Keratinocyte (primary cell): ENCODE measurements at regions not wholly inside any gene's neighbourhood (a gene's known extent, or its start where the extent isn't known, plus 50 kb on each side); places are given as distances from the start of the nearest gene placed in this dataset.

ENCODE experiments used
- DNase-seq: peaks from one replicate; pipeline ENCODE4 v3.0.0-alpha.2; 2011; ENCODE audit warnings: low read depth, missing footprints, low spot score
- FAIRE-seq: peaks from 2 replicates; lab custom pipeline; 2011; peaks lifted over from hg19 to GRCh38; lab: Jason Lieb, UNC
- H2AFZ ChIP-seq: 2 replicates; pipeline ENCODE4 v1.6.0; 2012; ENCODE audit warnings: low read length, control low read depth, inconsistent platforms; ENCODE audit not compliant: control insufficient read depth
- H3K27ac ChIP-seq: 2 replicates; pipeline ENCODE4 v1.5.1; 2011; ENCODE audit warnings: low read length; ENCODE audit not compliant: control insufficient read depth, insufficient read depth
- H3K27me3 ChIP-seq: 3 replicates; pipeline ENCODE4 v1.6.0; 2011; ENCODE audit warnings: low read length; ENCODE audit not compliant: control insufficient read depth, insufficient read depth; ENCODE audit errors: extremely low read depth
- H3K36me3 ChIP-seq, 2 experiments: 2 replicates in 1 of 2; 3 replicates in 1 of 2; pipeline ENCODE4 v1.5.1; 2011; ENCODE audit warnings: low read length in 2 of 2, mild to moderate bottlenecking in 1 of 2; ENCODE audit not compliant: control insufficient read depth in 2 of 2, insufficient read depth in 2 of 2; ENCODE audit errors: extremely low read depth in 1 of 2
- H3K4me1 ChIP-seq: 3 replicates; pipeline ENCODE4 v1.5.1; 2011; ENCODE audit warnings: low read length; ENCODE audit not compliant: control insufficient read depth, insufficient read depth; ENCODE audit errors: extremely low read depth
- H3K4me2 ChIP-seq: 3 replicates; pipeline ENCODE4 v1.6.0; 2011; ENCODE audit warnings: low read depth, low read length; ENCODE audit not compliant: control insufficient read depth, insufficient read depth; ENCODE audit errors: extremely low read depth
- H3K4me3 ChIP-seq, 3 experiments: fragments of 200-600 bp in 1 of 3; sonication (generic) in 1 of 3; 2 replicates in 2 of 3; 3 replicates in 1 of 3; pipeline ENCODE4 v1.5.1; 2011 to 2016; ENCODE audit warnings: low read length in 3 of 3, mild to moderate bottlenecking in 3 of 3, control low read depth in 2 of 3, inconsistent platforms in 1 of 3, low read depth in 1 of 3, mixed read lengths in 1 of 3, mixed run types in 1 of 3, moderate library complexity in 1 of 3; ENCODE audit not compliant: control insufficient read depth in 2 of 3, insufficient read depth in 2 of 3; ENCODE audit errors: extremely low read depth in 1 of 3
- H3K79me2 ChIP-seq: 2 replicates; pipeline ENCODE4 v1.6.0; 2012; ENCODE audit warnings: low read length; ENCODE audit not compliant: control insufficient read depth, insufficient read depth
- H3K9ac ChIP-seq: 3 replicates; pipeline ENCODE4 v1.6.0; 2011; ENCODE audit warnings: low read length; ENCODE audit not compliant: control insufficient read depth, insufficient read depth; ENCODE audit errors: extremely low read depth
- H3K9me1 ChIP-seq: 3 replicates; pipeline ENCODE4 v1.6.0; 2011; ENCODE audit warnings: low read length; ENCODE audit not compliant: control insufficient read depth, insufficient read depth; ENCODE audit errors: extremely low read depth
- H3K9me3 ChIP-seq: 2 replicates; pipeline ENCODE4 v1.5.1; 2012; ENCODE audit warnings: low read depth, low read length; ENCODE audit not compliant: control insufficient read depth
- H4K20me1 ChIP-seq: 3 replicates; pipeline ENCODE4 v1.6.0; 2011; ENCODE audit warnings: low read length; ENCODE audit not compliant: control insufficient read depth, insufficient read depth; ENCODE audit errors: extremely low read depth
- EZH2 ChIP-seq: IDR thresholded peaks from one replicate; pipeline ENCODE4 v1.6.1; 2012; ENCODE audit warnings: inconsistent platforms, mild to moderate bottlenecking, low read length, moderate library complexity
- dilution Hi-C: fragments of 300-500 bp; cut with MboI; formaldehyde crosslinking; loops from one replicate; pipeline ENCODE4 v1.7.0; 2020; ENCODE audit warnings: low sequenced_read_pairs; ENCODE audit not compliant: extremely low pct_ligation_motif_present
- TF ChIP-seq, protein P1 (sequence below), 3 experiments: IDR thresholded peaks in 1 of 3; conservative IDR thresholded peaks in 1 of 3; optimal IDR thresholded peaks in 1 of 3; 2 replicates in 2 of 3; 3 replicates in 1 of 3; pipeline versions ENCODE3 to v1.5.1; 2011; ENCODE audit warnings: low read length in 3 of 3, mild to moderate bottlenecking in 3 of 3, moderate library complexity in 2 of 3, control low read depth in 1 of 3, inconsistent platforms in 1 of 3; ENCODE audit not compliant: insufficient read depth in 2 of 3; ENCODE audit errors: extremely low read depth in 1 of 3

DNA sequence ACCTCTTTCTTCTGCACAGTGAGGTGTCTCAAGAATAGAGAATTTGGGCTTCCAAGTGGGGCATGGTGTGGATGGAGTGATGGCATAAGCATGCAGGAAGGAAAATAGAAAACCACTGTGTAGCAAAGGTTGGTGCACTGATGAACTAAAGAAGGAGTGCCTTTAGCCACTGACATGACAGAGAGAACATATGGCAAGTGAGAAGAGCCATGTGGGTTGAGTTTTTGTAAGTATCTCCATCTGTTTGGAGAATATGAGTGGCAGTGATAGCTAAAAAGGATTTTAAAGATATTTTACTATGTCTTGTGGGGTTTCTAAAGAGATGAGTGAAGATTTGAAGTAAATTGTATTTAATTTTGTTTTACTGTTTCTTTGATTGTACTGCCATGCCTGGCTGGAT lies 160.5 kb upstream of the GRIK2 start:
- H3K27me3 ChIP-seq: no peaks in the 10 kb centered on the region
- dilution Hi-C loops: no loop called here
- H4K20me1 ChIP-seq: no peaks in the 10 kb centered on the region
- no peak for TF ChIP-seq EZH2
- TF ChIP-seq, protein P1, sequence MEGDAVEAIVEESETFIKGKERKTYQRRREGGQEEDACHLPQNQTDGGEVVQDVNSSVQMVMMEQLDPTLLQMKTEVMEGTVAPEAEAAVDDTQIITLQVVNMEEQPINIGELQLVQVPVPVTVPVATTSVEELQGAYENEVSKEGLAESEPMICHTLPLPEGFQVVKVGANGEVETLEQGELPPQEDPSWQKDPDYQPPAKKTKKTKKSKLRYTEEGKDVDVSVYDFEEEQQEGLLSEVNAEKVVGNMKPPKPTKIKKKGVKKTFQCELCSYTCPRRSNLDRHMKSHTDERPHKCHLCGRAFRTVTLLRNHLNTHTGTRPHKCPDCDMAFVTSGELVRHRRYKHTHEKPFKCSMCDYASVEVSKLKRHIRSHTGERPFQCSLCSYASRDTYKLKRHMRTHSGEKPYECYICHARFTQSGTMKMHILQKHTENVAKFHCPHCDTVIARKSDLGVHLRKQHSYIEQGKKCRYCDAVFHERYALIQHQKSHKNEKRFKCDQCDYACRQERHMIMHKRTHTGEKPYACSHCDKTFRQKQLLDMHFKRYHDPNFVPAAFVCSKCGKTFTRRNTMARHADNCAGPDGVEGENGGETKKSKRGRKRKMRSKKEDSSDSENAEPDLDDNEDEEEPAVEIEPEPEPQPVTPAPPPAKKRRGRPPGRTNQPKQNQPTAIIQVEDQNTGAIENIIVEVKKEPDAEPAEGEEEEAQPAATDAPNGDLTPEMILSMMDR (optimal IDR thresholded peaks at IDR 0.05 in 1 of 3, IDR thresholded peaks at IDR 0.05 in 1 of 3, conservative IDR thresholded peaks at IDR 0.05 in 1 of 3; ENCODE audit: extremely low read depth in 1 of 3, insufficient read depth in 2 of 3, low read length in 3 of 3): no peak
- no peak overlapping the region for H3K4me2 ChIP-seq
- no peak overlapping the region for H3K4me3 ChIP-seq
- no peak overlapping the region for H3K27ac ChIP-seq
- no peaks in the 10 kb centered on the region for H3K4me1 ChIP-seq
- H3K9me3 ChIP-seq: no peaks in the 10 kb centered on the region
- H3K9me1 ChIP-seq: no peaks in the 10 kb centered on the region
- H2AFZ ChIP-seq: no peak overlapping the region
- H3K36me3 ChIP-seq: no peaks in the 10 kb centered on the region
- DNase-seq: no peak
- no peak for FAIRE-seq
- no peaks in the 10 kb centered on the region for H3K79me2 ChIP-seq
- no peak overlapping the region for H3K9ac ChIP-seq

DNA sequence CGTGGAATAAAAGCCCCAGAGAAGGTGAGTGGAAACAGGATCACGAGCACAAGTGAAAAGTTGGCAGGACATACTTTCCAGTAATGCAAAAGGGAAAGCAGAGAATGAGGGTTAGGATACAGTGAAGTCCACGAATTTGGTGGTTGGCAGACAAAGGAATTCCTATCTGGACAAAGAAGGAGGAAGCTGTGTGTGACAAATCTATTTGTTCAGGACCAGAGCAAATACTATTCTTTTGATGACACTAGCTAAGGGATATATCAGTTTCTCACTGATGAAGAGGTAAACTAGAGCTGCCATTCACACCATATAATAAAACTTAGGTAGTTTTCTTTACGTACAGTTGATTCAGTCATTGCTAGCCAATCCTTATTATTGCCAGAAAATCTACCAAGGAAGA lies 156.8 kb upstream of the GRIK2 start:
- Histone ChIP-seq H3K9ac (no peak overlapping the region), H3K27ac (no peak overlapping the region), H3K4me2 (no peak overlapping the region), H3K9me1 (no peaks in the 10 kb centered on the region), H3K27me3 (no peaks in the 10 kb centered on the region), H3K79me2 (no peaks in the 10 kb centered on the region), H3K36me3 (no peaks in the 10 kb centered on the region), H3K9me3 (no peaks in the 10 kb centered on the region), H2AFZ (no peak overlapping the region), H3K4me3 (no peak overlapping the region), H3K4me1 (no peaks in the 10 kb centered on the region), H4K20me1 (no peaks in the 10 kb centered on the region)
- TF ChIP-seq EZH2: no peak
- TF ChIP-seq, protein P1 (optimal IDR thresholded peaks at IDR 0.05 in 1 of 3, IDR thresholded peaks at IDR 0.05 in 1 of 3, conservative IDR thresholded peaks at IDR 0.05 in 1 of 3; ENCODE audit: extremely low read depth in 1 of 3, insufficient read depth in 2 of 3, low read length in 3 of 3): no peak
- DNase-seq: no peak
- no peak for FAIRE-seq
- dilution Hi-C loops: no loop called here
